Muscle of arm (tissue), 1 donor: ENCODE measurements at regions not wholly inside any gene's neighbourhood (a gene's known extent, or its start where the extent isn't known, plus 50 kb on each side); places are given as distances from the start of the nearest gene placed in this dataset.
"Not testable (repeated sequence)": the region's sequence is repeated elsewhere in the genome, so short reads cannot be mapped to it uniquely, and the experiment has no call there.

ENCODE experiments used
- DNase-seq: peaks from one replicate; pipeline ENCODE4 v3.0.0-alpha.2; 2013

DNA sequence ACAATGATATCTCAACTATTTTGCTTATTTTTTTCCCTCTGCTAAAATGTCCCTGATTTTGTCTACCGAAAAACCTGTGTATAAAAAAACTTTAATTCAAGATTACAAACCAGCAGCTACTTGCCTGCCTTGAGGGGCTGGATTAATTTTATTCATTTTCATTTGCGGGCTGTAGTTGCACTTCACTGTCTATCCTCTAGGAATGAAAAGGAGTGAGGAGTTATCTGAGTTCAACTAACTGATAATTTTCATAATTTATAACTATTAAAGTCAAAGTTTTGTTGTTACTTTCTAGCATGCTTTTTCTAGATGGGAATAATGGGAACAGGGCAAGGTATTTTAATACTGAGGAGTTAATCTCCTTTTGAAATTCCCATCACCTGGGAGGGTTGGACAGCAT is 50.3 kb upstream of the AGTPBP1 start:
- not testable (repeated sequence) for DNase-seq

GRCh38 chr9:85802978-85803695 is 61.4 kb upstream of the AGTPBP1 start:
- DNase-seq, result not testable (repeated sequence)

GRCh38 chr9:85804847-85805133 is 63.0 kb upstream of the AGTPBP1 start:
- DNase-seq, result peak; percentile 66

DNA sequence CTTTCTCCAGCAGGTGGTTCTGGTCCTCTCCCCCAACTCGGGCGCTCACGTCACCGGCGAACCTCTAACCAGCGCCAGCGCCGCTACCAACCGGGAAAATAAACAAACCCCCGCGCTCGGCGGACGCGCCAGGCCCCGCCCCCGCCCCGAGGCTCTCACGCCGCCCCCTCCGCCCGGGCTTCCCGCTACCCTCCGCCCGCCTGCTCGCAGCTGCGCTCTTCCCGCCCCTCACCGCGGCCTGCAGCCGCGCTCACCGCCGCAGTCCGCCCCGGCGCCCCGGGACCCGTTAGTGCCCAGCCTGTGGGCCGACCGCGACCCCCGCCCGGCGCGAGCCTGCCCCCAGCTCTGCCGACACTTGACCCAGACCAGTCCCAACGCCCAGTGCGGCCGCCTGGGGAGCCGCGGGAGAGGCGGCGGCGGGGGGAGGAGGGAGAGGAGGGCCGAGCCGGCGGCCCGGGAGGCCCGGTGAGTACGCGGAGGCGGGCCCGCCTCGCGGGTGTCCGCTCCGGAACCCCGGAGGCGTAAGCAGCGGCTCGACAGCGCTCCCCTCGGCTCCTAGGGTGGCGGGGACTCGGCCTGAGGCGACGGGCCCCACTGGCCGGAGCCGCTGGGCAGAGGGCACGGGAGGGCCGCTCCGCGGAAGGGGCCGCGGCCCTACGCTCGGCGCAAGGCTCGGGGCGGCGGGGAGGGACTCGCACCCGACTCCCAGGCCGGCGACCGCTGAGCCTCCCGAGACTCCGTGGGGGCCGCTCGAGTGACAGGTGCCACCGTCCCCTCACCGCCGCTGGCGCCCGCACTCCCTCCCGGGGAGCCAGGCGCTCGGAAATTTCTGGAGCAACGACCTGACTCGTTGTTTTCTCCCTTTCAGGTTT is 63.6 kb upstream of the AGTPBP1 start:
- DNase-seq, result peak; percentile 35

- DNase-seq, result not testable (repeated sequence)
These were observed 66.6 kb upstream of the AGTPBP1 start for GRCh38 chr9:85808329-85808728.

- DNase-seq, result not testable (repeated sequence)
These were observed 71.6 kb upstream of the AGTPBP1 start for GRCh38 chr9:85813388-85813787.

GRCh38 chr9:85814800-85815199 is 73.0 kb upstream of the AGTPBP1 start:
- DNase-seq, result not testable (repeated sequence)

- peak; percentile 15 for DNase-seq
These were observed 77.2 kb upstream of the AGTPBP1 start for GRCh38 chr9:85818971-85819370.

DNA sequence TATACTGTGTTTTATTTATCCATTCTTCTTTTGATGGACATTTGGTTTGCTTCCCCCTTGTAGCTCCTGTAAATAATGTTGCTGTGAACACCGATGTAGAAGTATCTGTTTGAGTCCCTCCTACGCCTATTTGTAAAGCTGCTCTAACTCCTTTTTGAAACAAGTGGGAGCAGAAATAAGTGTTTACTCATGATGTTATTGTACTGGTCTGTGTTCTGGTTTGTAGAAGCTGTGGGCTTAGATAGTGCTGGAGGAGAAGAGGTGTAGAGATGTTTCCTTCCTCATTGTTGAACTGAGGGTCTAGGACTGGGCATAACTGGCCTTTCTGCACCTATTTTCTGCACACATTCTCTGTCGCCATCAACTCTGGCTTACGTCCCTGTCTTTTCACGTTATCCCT is 78.8 kb upstream of the AGTPBP1 start:
- not testable (repeated sequence) for DNase-seq

DNA sequence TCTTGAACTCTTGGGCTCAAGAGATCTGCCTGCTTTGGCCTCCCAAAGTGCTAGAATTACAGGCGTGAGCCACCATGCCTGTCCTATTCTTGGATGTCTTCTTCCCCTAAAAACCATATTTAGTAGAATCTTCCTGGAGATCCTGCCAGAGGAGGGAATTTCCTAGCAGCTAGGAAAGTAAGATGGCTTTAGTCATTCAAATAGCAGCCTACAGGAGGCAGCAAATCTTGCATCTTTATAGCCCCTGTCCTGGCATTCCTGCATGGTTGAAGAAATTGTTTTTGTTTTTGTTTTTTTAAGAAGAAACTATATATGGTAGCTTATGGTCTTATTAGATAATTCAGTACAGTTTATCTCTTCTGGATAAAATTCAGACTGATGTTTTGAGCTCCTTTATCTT is 83.2 kb upstream of the AGTPBP1 start:
- DNase-seq, result not testable (repeated sequence)

GRCh38 chr9:85834591-85834990 is 92.8 kb upstream of the AGTPBP1 start:
- DNase-seq, result not testable (repeated sequence)

GRCh38 chr9:85843949-85844348 is 97.0 kb upstream of the NAA35 start:
- DNase-seq, result not testable (repeated sequence)

- not testable (repeated sequence) for DNase-seq
These were observed 93.2 kb upstream of the NAA35 start for GRCh38 chr9:85847782-85848181.

GRCh38 chr9:85858056-85858750 is 82.7 kb upstream of the NAA35 start:
- no peak for DNase-seq

DNA sequence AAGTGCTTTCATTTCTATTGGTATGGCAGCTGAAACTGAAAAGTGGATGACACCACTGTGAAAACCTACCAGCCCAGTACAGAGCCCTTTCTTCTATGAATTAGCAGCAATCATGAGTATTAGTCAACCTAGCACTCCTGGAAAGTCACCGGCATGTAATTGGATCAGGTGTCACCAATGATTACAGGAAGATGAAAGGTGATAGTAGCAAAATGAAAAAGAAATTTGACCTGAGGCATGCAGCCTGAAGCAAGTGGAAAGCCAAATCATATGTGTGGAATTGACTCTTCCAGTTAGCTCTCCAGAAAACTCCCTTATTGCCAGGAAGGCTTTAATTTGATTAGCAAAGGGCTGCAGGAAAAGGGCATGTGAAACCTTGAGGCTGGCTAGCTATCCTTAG is 81.2 kb upstream of the NAA35 start:
- DNase-seq, result peak; percentile 0

GRCh38 chr9:85861882-85862281 is 79.1 kb upstream of the NAA35 start:
- not testable (repeated sequence) for DNase-seq

- no peak for DNase-seq
These were observed 77.1 kb upstream of the NAA35 start for GRCh38 chr9:85863875-85864274.

DNA sequence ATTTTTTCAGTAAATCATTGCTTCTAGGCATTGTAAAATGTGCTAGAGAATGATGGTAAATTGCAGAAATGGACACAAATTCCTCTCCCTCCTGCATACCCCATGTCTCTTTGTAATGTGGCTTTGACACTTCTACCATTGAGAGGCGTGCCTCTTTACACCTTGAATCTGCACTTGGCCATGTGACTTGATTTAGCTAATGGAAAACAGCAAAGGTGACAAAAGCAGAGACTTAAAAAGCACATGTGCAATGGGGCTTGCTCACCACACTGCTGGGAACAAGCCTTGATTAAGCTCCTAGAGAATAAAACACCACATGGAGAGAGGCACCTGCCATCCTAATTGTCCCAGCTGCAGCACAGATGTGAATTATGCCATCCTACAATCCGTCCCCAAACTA is 69.9 kb upstream of the NAA35 start:
- DNase-seq, result no peak

DNA sequence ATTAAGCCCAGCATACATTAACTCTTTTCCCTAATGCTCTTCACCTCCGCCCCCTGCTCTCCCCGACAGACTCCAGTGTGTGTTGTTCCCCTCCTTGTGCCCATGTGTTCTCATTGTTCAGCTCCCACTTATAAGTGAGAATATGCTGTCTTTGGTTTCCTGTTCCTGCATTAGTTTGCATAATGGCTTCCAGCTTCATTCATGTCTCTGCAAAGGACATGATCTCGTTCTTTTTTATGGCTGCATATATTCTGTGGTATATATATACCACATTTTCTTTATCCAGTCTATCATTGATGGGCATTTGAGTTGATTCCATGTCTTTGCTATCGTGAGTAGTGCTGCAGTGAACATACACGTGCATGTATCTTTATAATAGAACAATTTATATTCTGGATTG is 69.3 kb upstream of the NAA35 start:
- not testable (repeated sequence) for DNase-seq

- DNase-seq, result no peak
These were observed 68.5 kb upstream of the NAA35 start for GRCh38 chr9:85872463-85872862.

DNA sequence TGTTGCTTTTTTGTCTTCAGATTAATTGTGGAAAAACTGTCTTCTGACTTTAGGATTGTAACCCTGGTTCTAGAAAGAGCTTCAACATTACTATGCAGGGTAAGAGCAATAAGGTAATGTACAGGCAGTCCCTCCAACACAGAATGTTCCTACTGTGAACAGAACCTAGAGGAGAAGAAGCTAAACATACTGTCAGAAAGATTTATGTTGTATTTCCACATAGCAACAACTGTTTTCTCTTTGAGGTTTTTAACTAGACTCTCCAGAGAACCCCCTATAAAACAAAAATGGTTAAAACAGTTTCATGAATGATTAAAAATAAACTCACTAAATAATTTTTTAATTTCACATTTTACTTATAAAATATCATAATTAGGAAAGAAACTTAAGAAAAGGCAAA is 64.3 kb upstream of the NAA35 start:
- DNase-seq, result no peak

DNA sequence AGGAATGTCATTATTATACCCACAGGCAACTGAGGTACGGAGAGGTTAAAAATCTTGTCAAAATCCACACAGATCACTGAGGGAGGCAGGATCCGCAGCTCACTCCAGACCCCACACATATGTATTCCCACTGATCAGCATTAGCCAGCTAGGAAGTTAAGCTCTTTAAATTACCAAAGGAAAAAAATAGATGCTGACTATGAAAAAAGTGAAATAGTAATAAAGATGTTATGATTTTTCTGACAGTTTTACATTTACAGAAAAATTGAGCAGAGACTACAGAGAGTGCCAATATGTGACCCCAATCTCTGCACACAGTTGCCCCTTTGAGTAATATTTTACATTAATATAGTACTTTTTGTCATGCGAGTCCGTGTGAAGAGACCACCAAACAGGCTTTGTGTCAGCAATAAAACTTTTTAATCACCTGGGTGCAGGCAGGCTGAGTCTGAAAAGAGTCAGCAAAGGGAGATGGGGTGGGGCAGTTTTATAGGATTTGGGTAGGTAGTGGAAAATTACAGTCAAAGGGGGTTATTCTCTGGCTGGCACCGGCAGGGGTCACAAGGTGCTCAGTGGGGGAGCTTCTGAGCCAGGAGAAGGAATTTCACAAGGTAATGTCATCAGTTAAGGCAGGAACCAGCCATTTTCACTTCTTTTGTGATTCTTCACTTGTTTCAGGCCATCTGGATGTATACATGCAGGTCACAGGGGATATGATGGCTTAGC is 61.9 kb upstream of the NAA35 start:
- DNase-seq, result not testable (repeated sequence)
